H9 (cell line): ENCODE measurements at regions not wholly inside any gene's neighbourhood (a gene's known extent, or its start where the extent isn't known, plus 50 kb on each side); places are given as distances from the start of the nearest gene placed in this dataset.

Experiments used
- DNase-seq: peaks from one replicate; pipeline ENCODE4 v3.0.0-alpha.2; 2017
- H2AFZ ChIP-seq: one replicate; pipeline ENCODE4 v1.6.1; 2013; ENCODE audit warnings: mild to moderate bottlenecking, low read length, control low read depth, moderate library complexity
- H2AK5ac ChIP-seq: 2 replicates; pipeline ENCODE4 v1.6.1; 2013; ENCODE audit warnings: low read length, control low read depth, mixed read lengths; ENCODE audit not compliant: insufficient read length
- H2BK120ac ChIP-seq: one replicate; pipeline ENCODE4 v1.6.1; 2013; ENCODE audit warnings: low read depth, mild to moderate bottlenecking, low read length, control low read depth, inconsistent platforms; ENCODE audit not compliant: poor library complexity, severe bottlenecking
- H2BK12ac ChIP-seq: 2 replicates; pipeline ENCODE4 v1.6.1; 2013; ENCODE audit warnings: low read length, control low read depth, mixed read lengths, low read depth; ENCODE audit not compliant: insufficient read length
- H2BK15ac ChIP-seq: 2 replicates; pipeline ENCODE4 v1.6.1; 2013; ENCODE audit warnings: low read depth, low read length, control low read depth
- H2BK20ac ChIP-seq: one replicate; pipeline ENCODE4 v1.6.1; 2013; ENCODE audit warnings: low read depth, mild to moderate bottlenecking, low read length, control low read depth, inconsistent platforms; ENCODE audit not compliant: poor library complexity, severe bottlenecking
- H2BK5ac ChIP-seq: 2 replicates; pipeline ENCODE4 v1.6.1; 2013; ENCODE audit warnings: low read length, control low read depth, mixed read lengths; ENCODE audit not compliant: insufficient read length
- H3K14ac ChIP-seq: 2 replicates; pipeline ENCODE4 v1.6.1; 2013; ENCODE audit warnings: low read length, control low read depth; ENCODE audit not compliant: insufficient read depth
- H3K18ac ChIP-seq: 2 replicates; pipeline ENCODE4 v1.6.1; 2013; ENCODE audit warnings: low read depth, mild to moderate bottlenecking, mixed read lengths, low read length, control low read depth; ENCODE audit not compliant: insufficient read length
- H3K23ac ChIP-seq: 2 replicates; pipeline ENCODE4 v1.6.1; 2013; ENCODE audit warnings: low read length, control low read depth, mixed read lengths, low read depth; ENCODE audit not compliant: insufficient read length
- H3K23me2 ChIP-seq: 2 replicates; pipeline ENCODE4 v1.6.1; 2013; ENCODE audit warnings: low read depth, mild to moderate bottlenecking, mixed read lengths, low read length, control low read depth; ENCODE audit not compliant: insufficient read length, poor library complexity, severe bottlenecking
- H3K27ac ChIP-seq: 2 replicates; pipeline ENCODE4 v1.5.1; 2013; ENCODE audit warnings: low read length, control low read depth, mixed read lengths, low read depth; ENCODE audit not compliant: insufficient read length
- H3K27me3 ChIP-seq: 2 replicates; pipeline ENCODE4 v1.6.1; 2013; ENCODE audit warnings: low read length, control low read depth, inconsistent platforms; ENCODE audit not compliant: insufficient read depth
- H3K4ac ChIP-seq: 2 replicates; pipeline ENCODE4 v1.6.1; 2013; ENCODE audit warnings: low read depth, mild to moderate bottlenecking, control low read depth, inconsistent platforms, low read length, moderate library complexity
- H3K4me1 ChIP-seq: 2 replicates; pipeline ENCODE4 v1.6.1; 2013; ENCODE audit warnings: low read length, control low read depth, inconsistent platforms; ENCODE audit not compliant: insufficient read depth
- H3K4me2 ChIP-seq: 2 replicates; pipeline ENCODE4 v1.6.1; 2013; ENCODE audit warnings: low read length, control low read depth, mixed read lengths; ENCODE audit not compliant: insufficient read length, insufficient read depth
- H3K56ac ChIP-seq: 2 replicates; pipeline ENCODE4 v1.6.1; 2013; ENCODE audit warnings: low read depth, mild to moderate bottlenecking, mixed read lengths, low read length, control low read depth; ENCODE audit not compliant: insufficient read length
- H3K79me1 ChIP-seq: 2 replicates; pipeline ENCODE4 v1.6.1; 2013; ENCODE audit warnings: low read depth, mild to moderate bottlenecking, moderate library complexity, low read length, control low read depth, inconsistent platforms; ENCODE audit not compliant: insufficient read depth, poor library complexity, severe bottlenecking
- H3K79me2 ChIP-seq: 2 replicates; pipeline ENCODE4 v1.6.1; 2013; ENCODE audit warnings: low read length, control low read depth, inconsistent platforms; ENCODE audit not compliant: insufficient read depth
- H3K9ac ChIP-seq: 2 replicates; pipeline ENCODE4 v1.6.1; 2013; ENCODE audit warnings: low read length, control low read depth, mixed read lengths; ENCODE audit not compliant: insufficient read length; ENCODE audit errors: extremely low read depth
- H3K9me3 ChIP-seq: one replicate; pipeline ENCODE4 v1.6.1; 2013; ENCODE audit warnings: low read depth, low read length, inconsistent platforms; ENCODE audit not compliant: control insufficient read depth
- H3T11ph ChIP-seq: one replicate; pipeline ENCODE4 v1.6.1; 2013; ENCODE audit warnings: mild to moderate bottlenecking, low read length, control low read depth, inconsistent platforms
- H4K20me1 ChIP-seq: one replicate; pipeline ENCODE4 v1.6.1; 2013; ENCODE audit not compliant: control insufficient read depth, insufficient read length, insufficient read depth
- H4K5ac ChIP-seq: 2 replicates; pipeline ENCODE4 v1.6.1; 2013; ENCODE audit warnings: low read depth, mild to moderate bottlenecking, mixed read lengths, low read length, control low read depth; ENCODE audit not compliant: insufficient read length
- H4K8ac ChIP-seq: replicated peaks from 2 replicates; pipeline ENCODE4 v1.6.1; 2013; ENCODE audit warnings: low read length, control low read depth, mixed read lengths, low read depth; ENCODE audit not compliant: insufficient read length
- H4K91ac ChIP-seq: 2 replicates; pipeline ENCODE4 v1.6.1; 2013; ENCODE audit warnings: low read depth, mild to moderate bottlenecking, moderate library complexity, mixed read lengths, low read length, control low read depth; ENCODE audit not compliant: insufficient read length
- H3K27ac Mint-ChIP-seq, 3 experiments: 2 replicates in 2 of 3; 3 replicates in 1 of 3; pipeline ENCODE4 v1.8.0; 2020 to 2021; ENCODE audit warnings: mixed read lengths in 3 of 3, mild to moderate bottlenecking in 1 of 3, moderate library complexity in 1 of 3
- H3K27me3 Mint-ChIP-seq: 2 replicates; pipeline ENCODE4 v1.8.0; 2021; ENCODE audit warnings: low read depth, mild to moderate bottlenecking, moderate library complexity, mixed read lengths
- H3K36me3 Mint-ChIP-seq, 3 experiments: 2 replicates in 2 of 3; 3 replicates in 1 of 3; pipeline ENCODE4 v1.8.0; 2020 to 2021; ENCODE audit warnings: low read depth in 3 of 3, mixed read lengths in 3 of 3; ENCODE audit not compliant: insufficient read depth in 1 of 3
- H3K4me1 Mint-ChIP-seq, 2 experiments: 2 replicates each; pipeline ENCODE4 v1.8.0; 2020; ENCODE audit warnings: mixed read lengths in 2 of 2
- H3K4me3 Mint-ChIP-seq, 2 experiments: 2 replicates in 1 of 2; 3 replicates in 1 of 2; pipeline ENCODE4 v1.8.0; 2020 to 2021; ENCODE audit warnings: mild to moderate bottlenecking in 2 of 2, mixed read lengths in 2 of 2, moderate library complexity in 1 of 2
- H3K9me3 Mint-ChIP-seq, 2 experiments: 2 replicates in 1 of 2; 3 replicates in 1 of 2; pipeline ENCODE4 v1.8.0; 2020; ENCODE audit warnings: mild to moderate bottlenecking in 2 of 2, mixed read lengths in 2 of 2, moderate library complexity in 1 of 2
- CTCF ChIP-seq: fragments of 200-600 bp; sonication (generic); conservative IDR thresholded peaks from 3 replicates; pipeline ENCODE4 v1.8.0; 2021; ENCODE audit warnings: antibody characterized with exemption, mild to moderate bottlenecking
- WGBS: extraction: QIAGEN DNeasy Blood & Tissue Kit; methylation state at CpG from one replicate; pipeline ENCODE4 v1.1.7; 2013; ENCODE audit warnings: missing lambda C conversion rate, low lambda C conversion rate, mixed read lengths; ENCODE audit not compliant: insufficient read length; ENCODE audit errors: extremely low coverage; 5-methylcytosine and 5-hydroxymethylcytosine counted together

DNA sequence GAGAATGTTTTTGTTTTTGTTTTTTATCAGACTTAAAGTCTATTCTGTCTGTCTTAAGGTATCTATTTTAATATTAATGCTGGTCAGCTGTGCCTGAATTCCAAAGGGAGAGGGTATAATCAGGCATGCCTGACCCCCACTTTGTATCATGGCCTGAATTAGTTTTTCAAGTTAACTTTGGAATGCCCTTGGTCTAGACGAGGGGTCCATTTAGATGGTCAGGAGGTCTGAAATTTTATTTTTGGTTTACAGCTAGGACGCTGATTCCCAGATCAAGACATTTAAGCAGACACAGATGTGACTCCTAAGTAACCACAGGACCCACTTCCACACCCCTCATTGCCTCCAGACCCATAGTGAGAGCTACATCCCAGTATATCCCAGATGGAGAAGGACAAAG lies 189.5 kb downstream of the ARHGAP12 start:
- H2BK5ac ChIP-seq = no peak overlapping the region
- H2BK20ac ChIP-seq = no peak overlapping the region
- Mint-ChIP-seq H3K27ac (no peak overlapping the region), H3K4me1 (no peaks in the 10 kb centered on the region), H3K36me3 (peaks cover 7 to 11% (median 8%) of the 10 kb centered on the region in 3 experiments), H3K9me3 (peaks cover 11 to 12% of the 10 kb centered on the region in 2 experiments), H3K27me3 (no peaks in the 10 kb centered on the region; the same call in 1 of the 2 replicates), H3K4me3 (no peak overlapping the region)
- WGBS = no CpG with 5 or more reads among the region's 2 CpGs
- no peak for TF ChIP-seq CTCF
- H3K27me3 ChIP-seq = no peaks in the 10 kb centered on the region
- no peaks in the 10 kb centered on the region for H3K79me2 ChIP-seq
- H3K27ac ChIP-seq = no peak overlapping the region
- H3K18ac ChIP-seq = no peak overlapping the region
- no peak overlapping the region for H2BK120ac ChIP-seq
- no peak overlapping the region for H3K9ac ChIP-seq
- no peak overlapping the region for H3K4ac ChIP-seq
- H2AK5ac ChIP-seq = no peak overlapping the region
- H3K4me1 ChIP-seq = no peaks in the 10 kb centered on the region
- H3K4me2 ChIP-seq = no peak overlapping the region
- H4K20me1 ChIP-seq = no peaks in the 10 kb centered on the region
- no peak overlapping the region for H4K8ac ChIP-seq
- H2AFZ ChIP-seq = no peak overlapping the region
- no peak overlapping the region for H3K14ac ChIP-seq
- H4K5ac ChIP-seq = no peak overlapping the region
- no peaks in the 10 kb centered on the region for H3K79me1 ChIP-seq
- no peaks in the 10 kb centered on the region for H3K23me2 ChIP-seq
- H3T11ph ChIP-seq = no peak overlapping the region
- no peak overlapping the region for H3K56ac ChIP-seq
- peaks cover 7% of the 10 kb centered on the region for H3K9me3 ChIP-seq
- H4K91ac ChIP-seq = no peak overlapping the region
- no peak overlapping the region for H2BK12ac ChIP-seq
- no peak for DNase-seq
- H3K23ac ChIP-seq = no peak overlapping the region
- no peak overlapping the region for H2BK15ac ChIP-seq
